ENCODE measurements at regions not wholly inside any gene's neighbourhood (a gene's known extent, or its start where the extent isn't known, plus 50 kb on each side); places are given as distances from the start of the nearest gene placed in this dataset.

GRCh38 chr14:103194256-103195045, 71.2 kb downstream of the TNFAIP2 start:
- CTCF ChIA-PET: no interaction called here
- Mint-ChIP-seq H3K27me3 (ENCODE audit: unreplicated experiment) (no peaks in the 10 kb centered on the region), H3K4me3 (ENCODE audit: low read depth, unreplicated experiment) (no peak overlapping the region), H3K27ac (ENCODE audit: unreplicated experiment) (no peak overlapping the region), H3K36me3 (ENCODE audit: insufficient read depth, unreplicated experiment) (no peaks in the 10 kb centered on the region), H3K9me3 (ENCODE audit: low read depth, unreplicated experiment) (no peaks in the 10 kb centered on the region), H3K4me1 (ENCODE audit: low read depth, unreplicated experiment) (peaks cover 25% of the 10 kb centered on the region)
- intact Hi-C loops (cut with micrococcal nuclease; ENCODE audit: unreplicated experiment): no loop called here
- TF ChIP-seq CTCF (IDR thresholded peaks at IDR 0.05; ENCODE audit: unreplicated experiment): no peak
- BruUV-seq (replicated peaks): no TSS peak
- DNase-seq: no peak

GRCh38 chr14:103195828-103196615, 72.8 kb downstream of the TNFAIP2 start:
- intact Hi-C loops (cut with micrococcal nuclease; ENCODE audit: unreplicated experiment): no loop called here
- Mint-ChIP-seq H3K27ac (ENCODE audit: unreplicated experiment) (no peak overlapping the region), H3K36me3 (ENCODE audit: insufficient read depth, unreplicated experiment) (no peaks in the 10 kb centered on the region), H3K4me1 (ENCODE audit: low read depth, unreplicated experiment) (peaks cover 25% of the 10 kb centered on the region), H3K9me3 (ENCODE audit: low read depth, unreplicated experiment) (peaks cover 2% of the 10 kb centered on the region), H3K4me3 (ENCODE audit: low read depth, unreplicated experiment) (no peak overlapping the region), H3K27me3 (ENCODE audit: unreplicated experiment) (no peaks in the 10 kb centered on the region)
- CTCF ChIA-PET: no interaction called here
- peak; percentile 28 for DNase-seq
- no TSS peak for BruUV-seq (replicated peaks)
- no peak for TF ChIP-seq CTCF (IDR thresholded peaks at IDR 0.05; ENCODE audit: unreplicated experiment)

GRCh38 chr14:103196716-103197115, 73.5 kb downstream of the TNFAIP2 start:
- Mint-ChIP-seq H3K4me1 (ENCODE audit: low read depth, unreplicated experiment) (peaks cover 25% of the 10 kb centered on the region), H3K36me3 (ENCODE audit: insufficient read depth, unreplicated experiment) (no peaks in the 10 kb centered on the region), H3K27me3 (ENCODE audit: unreplicated experiment) (no peaks in the 10 kb centered on the region), H3K9me3 (ENCODE audit: low read depth, unreplicated experiment) (peaks cover 3% of the 10 kb centered on the region), H3K4me3 (ENCODE audit: low read depth, unreplicated experiment) (no peak overlapping the region), H3K27ac (ENCODE audit: unreplicated experiment) (no peak overlapping the region)
- no TSS peak for BruUV-seq (replicated peaks)
- no peak for TF ChIP-seq CTCF (IDR thresholded peaks at IDR 0.05; ENCODE audit: unreplicated experiment)
- no peak for DNase-seq
- CTCF ChIA-PET: no interaction called here
- intact Hi-C loops (cut with micrococcal nuclease; ENCODE audit: unreplicated experiment): no loop called here

GRCh38 chr14:103198131-103199105, 75.2 kb downstream of the TNFAIP2 start:
- CTCF ChIA-PET: no interaction called here

More at GRCh38 chr14:103198131-103199105, 75.2 kb downstream of the TNFAIP2 start:
- Mint-ChIP-seq H3K9me3 (ENCODE audit: low read depth, unreplicated experiment) (peaks cover 5% of the 10 kb centered on the region), H3K4me1 (ENCODE audit: low read depth, unreplicated experiment) (peaks cover 16% of the 10 kb centered on the region), H3K4me3 (ENCODE audit: low read depth, unreplicated experiment) (no peak overlapping the region), H3K27ac (ENCODE audit: unreplicated experiment) (no peak overlapping the region), H3K27me3 (ENCODE audit: unreplicated experiment) (no peaks in the 10 kb centered on the region), H3K36me3 (ENCODE audit: insufficient read depth, unreplicated experiment) (no peaks in the 10 kb centered on the region)
- no peak for DNase-seq
- BruUV-seq (replicated peaks): no TSS peak
- intact Hi-C loops (cut with micrococcal nuclease; ENCODE audit: unreplicated experiment): no loop called here
- no peak for TF ChIP-seq CTCF (IDR thresholded peaks at IDR 0.05; ENCODE audit: unreplicated experiment)

Data from Calu3 (cell line).